ENCODE measurements at regions not wholly inside any gene's neighbourhood (a gene's known extent, or its start where the extent isn't known, plus 50 kb on each side); places are given as distances from the start of the nearest gene placed in this dataset.

DNA sequence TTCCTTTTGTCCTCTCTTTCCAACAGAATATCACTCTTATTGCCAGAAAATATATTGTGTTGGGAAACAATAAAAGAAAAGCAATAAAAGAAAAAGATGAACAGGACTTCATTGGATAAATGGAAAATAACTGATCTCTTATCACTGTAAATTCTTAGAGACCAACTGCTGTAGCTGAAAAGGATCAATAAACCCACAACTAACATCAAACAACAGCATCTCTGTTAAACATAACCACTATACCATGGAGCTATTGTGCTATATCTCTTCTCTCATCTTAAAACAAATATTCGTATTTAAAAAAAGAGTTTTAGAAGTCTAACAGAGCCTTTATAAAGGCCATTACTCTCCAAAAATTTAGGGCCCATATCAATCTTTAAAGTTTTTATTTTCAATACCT is 502.4 kb downstream of the TMEM232 start:
- 72 to 75% methylated on average over 1 of the region's 1 CpG for WGBS, 2 donors
- TF ChIP-seq EP300 (IDR thresholded peaks at IDR 0.05) (no peak), POLR2A (IDR thresholded peaks at IDR 0.05) (no peak)
- TF ChIP-seq, protein P1, sequence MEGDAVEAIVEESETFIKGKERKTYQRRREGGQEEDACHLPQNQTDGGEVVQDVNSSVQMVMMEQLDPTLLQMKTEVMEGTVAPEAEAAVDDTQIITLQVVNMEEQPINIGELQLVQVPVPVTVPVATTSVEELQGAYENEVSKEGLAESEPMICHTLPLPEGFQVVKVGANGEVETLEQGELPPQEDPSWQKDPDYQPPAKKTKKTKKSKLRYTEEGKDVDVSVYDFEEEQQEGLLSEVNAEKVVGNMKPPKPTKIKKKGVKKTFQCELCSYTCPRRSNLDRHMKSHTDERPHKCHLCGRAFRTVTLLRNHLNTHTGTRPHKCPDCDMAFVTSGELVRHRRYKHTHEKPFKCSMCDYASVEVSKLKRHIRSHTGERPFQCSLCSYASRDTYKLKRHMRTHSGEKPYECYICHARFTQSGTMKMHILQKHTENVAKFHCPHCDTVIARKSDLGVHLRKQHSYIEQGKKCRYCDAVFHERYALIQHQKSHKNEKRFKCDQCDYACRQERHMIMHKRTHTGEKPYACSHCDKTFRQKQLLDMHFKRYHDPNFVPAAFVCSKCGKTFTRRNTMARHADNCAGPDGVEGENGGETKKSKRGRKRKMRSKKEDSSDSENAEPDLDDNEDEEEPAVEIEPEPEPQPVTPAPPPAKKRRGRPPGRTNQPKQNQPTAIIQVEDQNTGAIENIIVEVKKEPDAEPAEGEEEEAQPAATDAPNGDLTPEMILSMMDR (IDR thresholded peaks at IDR 0.05): no peak
- DNase-seq (ENCODE audit: low spot score in 2 of 2): no peak
- Histone ChIP-seq H3K36me3 (no peaks in the 10 kb centered on the region), H3K27me3 (no peaks in the 10 kb centered on the region), H3K9me3 (peaks cover 0 to 74% (median 11%) of the 10 kb centered on the region in 4 donors), H3K27ac (no peak overlapping the region), H3K4me3 (no peak overlapping the region), H3K4me1 (no peaks in the 10 kb centered on the region)

DNA sequence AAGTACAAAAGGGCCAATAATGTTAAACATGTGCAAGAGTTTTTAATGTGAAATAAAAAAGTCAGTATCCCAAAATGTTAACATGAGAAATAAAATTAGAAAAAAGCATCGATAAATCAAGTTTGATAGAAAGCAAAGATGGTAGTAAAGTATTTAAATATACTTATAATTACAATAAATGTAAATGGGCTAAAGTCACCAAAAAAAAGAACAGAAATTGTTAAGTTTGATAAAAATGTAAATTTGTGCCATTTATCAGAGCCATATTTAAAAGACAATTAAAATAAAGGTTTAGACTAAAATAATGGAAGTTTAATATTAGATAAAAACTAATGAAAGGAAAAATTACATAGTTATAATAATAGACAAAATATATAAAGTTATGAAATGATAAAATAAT is 500.5 kb downstream of the TMEM232 start:
- Histone ChIP-seq H3K4me1 (no peaks in the 10 kb centered on the region), H3K27ac (no peak overlapping the region), H3K36me3 (no peaks in the 10 kb centered on the region), H3K4me3 (no peak overlapping the region), H3K9me3 (peaks cover 0 to 65% (median 15%) of the 10 kb centered on the region in 4 donors), H3K27me3 (no peaks in the 10 kb centered on the region)
- TF ChIP-seq EP300 (IDR thresholded peaks at IDR 0.05) (no peak), POLR2A (IDR thresholded peaks at IDR 0.05) (no peak)
- TF ChIP-seq, protein P1 (IDR thresholded peaks at IDR 0.05): no peak
- WGBS, 2 donors: 92 to 97% methylated on average over 1 of the region's 1 CpG
- no peak for DNase-seq (ENCODE audit: low spot score in 2 of 2)

- Histone ChIP-seq H3K27ac (no peak overlapping the region), H3K27me3 (no peaks in the 10 kb centered on the region), H3K9me3 (peaks cover 0 to 5% (median 0%) of the 10 kb centered on the region in 4 donors), H3K4me3 (no peak overlapping the region), H3K36me3 (no peaks in the 10 kb centered on the region), H3K4me1 (peaks cover 0 to 6% (median 0%) of the 10 kb centered on the region in 4 donors)
- 61 to 68% methylated on average over 2 of the region's 2 CpGs for WGBS, 2 donors
- TF ChIP-seq POLR2A (IDR thresholded peaks at IDR 0.05) (no peak), EP300 (IDR thresholded peaks at IDR 0.05) (no peak)
- TF ChIP-seq, protein P1 (IDR thresholded peaks at IDR 0.05): no peak
- no peak for DNase-seq (ENCODE audit: low spot score in 2 of 2)
Observed at GRCh38 chr5:110239786-110240185, 486.7 kb downstream of the TMEM232 start.

DNA sequence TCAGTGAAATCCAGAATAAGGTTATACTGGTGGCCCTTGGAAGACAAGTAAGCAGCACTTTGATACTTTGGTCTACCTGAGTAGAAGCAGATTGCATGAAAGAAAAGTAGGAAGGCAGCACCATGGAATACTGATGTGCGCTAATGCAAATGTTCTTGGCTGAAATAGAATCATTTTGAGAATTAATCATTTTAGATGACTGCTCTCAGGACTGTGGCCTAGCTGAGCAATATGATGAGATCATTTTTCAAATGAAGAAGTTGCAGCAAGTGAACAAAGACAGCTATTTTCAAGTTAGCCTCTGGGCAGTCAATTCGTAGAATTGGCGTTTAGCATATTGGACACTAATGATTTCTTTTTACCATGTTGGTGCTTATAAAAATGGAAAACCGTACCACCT is 483.5 kb downstream of the TMEM232 start:
- TF ChIP-seq EP300 (IDR thresholded peaks at IDR 0.05): no peak
- no peak for TF ChIP-seq POLR2A (IDR thresholded peaks at IDR 0.05)
- TF ChIP-seq, protein P1 (IDR thresholded peaks at IDR 0.05): no peak
- WGBS, 2 donors: 57 to 63% methylated on average over 4 of the region's 4 CpGs
- no peak for DNase-seq (ENCODE audit: low spot score in 2 of 2)
- peaks cover 0 to 6% (median 0%) of the 10 kb centered on the region in 4 donors for H3K4me1 ChIP-seq
- H3K9me3 ChIP-seq: peaks cover 0 to under 1% (median 0%) of the 10 kb centered on the region in 4 donors
- no peak overlapping the region for H3K4me3 ChIP-seq
- peak overlapping the region in 1 of 4 donors; percentile 57 for H3K27ac ChIP-seq
- H3K36me3 ChIP-seq: no peaks in the 10 kb centered on the region
- no peaks in the 10 kb centered on the region for H3K27me3 ChIP-seq

DNA sequence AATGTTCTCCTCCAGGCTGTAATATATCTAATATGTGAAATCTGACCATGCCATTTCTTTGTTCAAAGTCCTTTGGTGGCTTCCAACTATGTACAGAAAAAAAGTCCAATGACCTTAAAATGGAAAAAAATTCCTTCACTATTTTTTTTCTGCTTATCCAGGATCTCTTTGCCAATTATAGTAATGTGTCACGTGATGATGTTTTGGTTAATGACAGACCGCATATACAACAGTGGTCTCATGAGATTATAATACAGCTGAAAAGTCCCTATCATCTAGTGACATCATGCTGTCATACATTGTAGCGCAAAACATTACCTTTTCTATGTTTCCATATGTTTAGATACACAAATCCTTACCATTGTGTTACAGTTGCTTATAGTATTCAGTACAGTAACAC is 477.6 kb downstream of the TMEM232 start:
- DNase-seq (ENCODE audit: low spot score in 2 of 2): no peak
- Histone ChIP-seq H3K9me3 (no peaks in the 10 kb centered on the region), H3K4me3 (no peak overlapping the region), H3K27me3 (no peaks in the 10 kb centered on the region), H3K36me3 (no peaks in the 10 kb centered on the region), H3K4me1 (no peaks in the 10 kb centered on the region), H3K27ac (no peak overlapping the region)
- TF ChIP-seq EP300 (IDR thresholded peaks at IDR 0.05): no peak
- no peak for TF ChIP-seq POLR2A (IDR thresholded peaks at IDR 0.05)
- TF ChIP-seq, protein P1 (IDR thresholded peaks at IDR 0.05): no peak
- WGBS, 2 donors: 87 to 89% methylated on average over 3 of the region's 3 CpGs
